Ectodermal cell (in vitro differentiated cells): ENCODE measurements at regions not wholly inside any gene's neighbourhood (a gene's known extent, or its start where the extent isn't known, plus 50 kb on each side); places are given as distances from the start of the nearest gene placed in this dataset.
"Not testable (repeated sequence)": the region's sequence is repeated elsewhere in the genome, so short reads cannot be mapped to it uniquely, and the experiment has no call there.

Source experiments
- H3K27ac ChIP-seq: 2 replicates; pipeline ENCODE4 v1.7.0; 2013; ENCODE audit warnings: mild to moderate bottlenecking, low read depth, low read length; ENCODE audit not compliant: insufficient read depth, poor library complexity, severe bottlenecking
- H3K27me3 ChIP-seq: 2 replicates; pipeline ENCODE4 v1.7.0; 2013; ENCODE audit warnings: mild to moderate bottlenecking, low read length; ENCODE audit not compliant: insufficient read depth, control insufficient read depth, poor library complexity, severe bottlenecking
- H3K36me3 ChIP-seq: one replicate; pipeline ENCODE4 v1.7.0; 2013; ENCODE audit warnings: low read length; ENCODE audit not compliant: control insufficient read depth, insufficient read depth
- H3K4me1 ChIP-seq: one replicate; pipeline ENCODE4 v1.7.0; 2013; ENCODE audit warnings: low read length; ENCODE audit not compliant: control insufficient read depth, insufficient read depth
- H3K4me3 ChIP-seq: 2 replicates; pipeline ENCODE4 v1.7.0; 2013; ENCODE audit warnings: low read depth, low read length, control low read depth; ENCODE audit not compliant: insufficient read depth
- H3K9me3 ChIP-seq: 2 replicates; pipeline ENCODE4 v1.7.0; 2013; ENCODE audit warnings: mild to moderate bottlenecking, low read length, moderate library complexity; ENCODE audit not compliant: control insufficient read depth
- WGBS, 2 experiments: methylation state at CpG; one replicate each; pipeline ENCODE4 v1.1.7; 2013; ENCODE audit warnings: missing lambda C conversion rate in 2 of 2; 5-methylcytosine and 5-hydroxymethylcytosine counted together

GRCh38 chr2:8247905-8248622 lies 433.8 kb upstream of the ID2 start:
- no peaks in the 10 kb centered on the region for H3K9me3 ChIP-seq
- peaks cover 2% of the 10 kb centered on the region for H3K4me1 ChIP-seq
- H3K27me3 ChIP-seq: no peaks in the 10 kb centered on the region
- WGBS, 2 experiments: 80 to 85% methylated on average over 10 to 11 of the region's 11 CpGs
- no peak overlapping the region for H3K27ac ChIP-seq
- no peak overlapping the region for H3K4me3 ChIP-seq
- H3K36me3 ChIP-seq: peaks cover 2% of the 10 kb centered on the region

- Histone ChIP-seq H3K27me3 (no peaks in the 10 kb centered on the region), H3K4me3 (no peak overlapping the region), H3K27ac (no peak overlapping the region), H3K4me1 (peaks cover 7% of the 10 kb centered on the region), H3K9me3 (no peaks in the 10 kb centered on the region), H3K36me3 (peaks cover under 1% of the 10 kb centered on the region)
- 86 to 90% methylated on average over 2 of the region's 2 CpGs for WGBS, 2 experiments
These were observed 433.3 kb upstream of the ID2 start for GRCh38 chr2:8248623-8248957.

DNA sequence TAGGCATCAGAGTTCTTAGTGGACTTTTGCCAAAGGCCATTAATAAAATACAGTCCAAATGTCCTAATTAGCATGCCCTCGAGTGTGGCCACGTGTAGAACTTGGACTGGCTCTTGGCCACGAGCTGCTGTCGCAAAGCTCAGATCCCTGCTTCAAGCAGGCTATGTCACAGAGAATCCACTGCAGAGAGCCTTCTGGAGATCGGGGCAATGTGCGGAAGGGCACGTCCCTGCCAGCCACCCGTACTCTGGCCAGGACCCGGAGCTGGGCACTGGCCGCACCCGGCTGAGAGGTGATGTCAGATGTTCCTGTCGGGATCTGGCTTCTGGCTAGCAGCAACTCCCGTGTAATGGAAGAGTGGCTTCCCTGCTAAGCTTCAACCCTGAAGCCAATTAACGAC lies 432.7 kb upstream of the ID2 start:
- H3K36me3 ChIP-seq: no peaks in the 10 kb centered on the region
- peaks cover 10% of the 10 kb centered on the region for H3K4me1 ChIP-seq
- no peak overlapping the region for H3K27ac ChIP-seq
- 94 to 96% methylated on average over 14 of the region's 14 CpGs for WGBS, 2 experiments
- H3K27me3 ChIP-seq: no peaks in the 10 kb centered on the region
- H3K4me3 ChIP-seq: no peak overlapping the region
- no peaks in the 10 kb centered on the region for H3K9me3 ChIP-seq

DNA sequence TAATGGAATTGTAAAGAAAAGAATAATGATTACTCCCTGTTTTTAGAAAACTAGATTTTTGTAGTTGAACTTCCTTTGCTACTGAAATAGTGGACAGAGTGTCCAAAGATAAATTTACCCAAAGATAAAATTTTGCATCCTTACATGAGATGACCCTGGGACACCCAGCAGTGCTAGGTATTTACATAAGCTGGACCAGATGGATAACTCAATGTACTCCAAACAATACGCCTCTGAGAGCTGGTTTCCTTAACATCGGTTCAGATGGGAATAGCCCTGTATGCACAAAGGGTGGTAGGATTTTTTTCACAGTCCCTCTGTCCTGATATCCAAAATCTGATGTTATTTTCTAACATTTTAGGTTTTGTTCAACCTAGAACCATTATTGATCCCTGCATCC lies 432.1 kb upstream of the ID2 start:
- Histone ChIP-seq H3K4me3 (no peak overlapping the region), H3K9me3 (no peaks in the 10 kb centered on the region), H3K4me1 (peaks cover 10% of the 10 kb centered on the region), H3K27me3 (no peaks in the 10 kb centered on the region), H3K27ac (no peak overlapping the region), H3K36me3 (no peaks in the 10 kb centered on the region)
- WGBS, 2 experiments: 87 to 93% methylated on average over 2 of the region's 2 CpGs

DNA sequence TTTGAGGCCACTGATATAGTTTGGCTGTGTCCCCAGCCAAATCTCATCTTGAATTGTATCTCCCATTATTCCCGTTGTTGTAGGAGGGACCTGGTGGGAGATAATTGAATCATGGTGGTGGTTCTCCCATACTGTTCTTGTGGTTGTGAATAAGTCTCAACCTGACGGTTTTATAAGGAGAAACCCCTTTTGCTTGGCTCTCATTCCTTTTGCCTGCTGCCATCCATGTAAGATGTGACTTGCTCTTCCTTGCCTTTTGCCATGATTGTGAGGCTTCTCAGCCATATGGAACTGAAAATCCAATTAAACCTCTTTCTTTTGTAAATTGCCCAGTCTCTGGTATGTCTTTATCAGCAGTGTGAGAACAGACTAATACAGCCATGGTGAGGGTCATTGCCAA lies 431.6 kb upstream of the ID2 start:
- H3K4me1 ChIP-seq, H3K27ac ChIP-seq, H3K36me3 ChIP-seq, H3K27me3 ChIP-seq, H3K9me3 ChIP-seq, H3K4me3 ChIP-seq: not testable (repeated sequence)
- 91 to 92% methylated on average over 2 of the region's 2 CpGs for WGBS, 2 experiments

GRCh38 chr2:8251291-8251690 lies 430.6 kb upstream of the ID2 start:
- Histone ChIP-seq H3K9me3 (no peaks in the 10 kb centered on the region), H3K27ac (no peak overlapping the region), H3K4me1 (peaks cover 10% of the 10 kb centered on the region), H3K36me3 (no peaks in the 10 kb centered on the region), H3K4me3 (no peak overlapping the region), H3K27me3 (no peaks in the 10 kb centered on the region)
- WGBS, 2 experiments: 95 to 96% methylated on average over 6 of the region's 6 CpGs

GRCh38 chr2:8251856-8252255 lies 430.0 kb upstream of the ID2 start:
- H3K27me3 ChIP-seq: no peaks in the 10 kb centered on the region
- 96 to 97% methylated on average over 7 of the region's 7 CpGs for WGBS, 2 experiments
- peaks cover 10% of the 10 kb centered on the region for H3K4me1 ChIP-seq
- no peak overlapping the region for H3K4me3 ChIP-seq
- no peaks in the 10 kb centered on the region for H3K9me3 ChIP-seq
- no peaks in the 10 kb centered on the region for H3K36me3 ChIP-seq
- no peak overlapping the region for H3K27ac ChIP-seq

DNA sequence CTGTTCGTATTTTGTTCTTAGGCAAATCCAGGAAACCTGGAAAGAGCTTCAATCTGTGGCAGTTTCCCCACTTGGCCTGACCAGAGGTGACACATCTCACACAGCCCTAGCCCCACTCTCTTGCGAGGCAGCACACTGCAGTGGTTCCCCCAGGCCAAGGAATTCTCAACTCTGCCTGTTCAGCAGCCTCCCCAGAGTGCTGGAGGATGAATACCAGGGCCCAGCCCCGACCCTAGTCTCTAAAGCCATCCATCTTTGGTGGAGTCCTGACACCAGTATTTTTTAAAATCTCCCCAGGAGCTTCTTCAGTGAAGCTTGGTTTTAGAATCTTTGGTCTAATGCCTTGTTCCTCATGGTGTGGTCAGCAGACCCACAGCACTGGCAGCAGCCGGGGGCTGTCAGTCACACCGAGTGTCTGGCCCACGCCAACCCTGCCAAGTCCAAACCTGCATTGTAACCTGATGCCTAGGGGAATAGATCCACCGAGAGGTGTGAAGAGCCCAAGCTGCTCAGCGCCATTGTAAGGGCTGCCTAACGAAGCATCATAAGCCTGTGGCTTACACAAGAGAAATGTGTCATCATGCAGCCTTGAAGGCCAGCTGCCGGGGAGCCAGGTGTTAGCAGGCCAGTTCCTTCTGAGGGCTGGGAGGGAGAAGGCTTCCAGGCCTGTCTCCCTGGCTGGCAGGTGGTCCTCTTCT lies 428.7 kb upstream of the ID2 start:
- no peaks in the 10 kb centered on the region for H3K36me3 ChIP-seq
- peaks cover 17% of the 10 kb centered on the region for H3K4me1 ChIP-seq
- 73 to 74% methylated on average over 10 of the region's 10 CpGs for WGBS, 2 experiments
- H3K9me3 ChIP-seq: no peaks in the 10 kb centered on the region
- no peak overlapping the region for H3K4me3 ChIP-seq
- no peaks in the 10 kb centered on the region for H3K27me3 ChIP-seq
- H3K27ac ChIP-seq: no peak overlapping the region

DNA sequence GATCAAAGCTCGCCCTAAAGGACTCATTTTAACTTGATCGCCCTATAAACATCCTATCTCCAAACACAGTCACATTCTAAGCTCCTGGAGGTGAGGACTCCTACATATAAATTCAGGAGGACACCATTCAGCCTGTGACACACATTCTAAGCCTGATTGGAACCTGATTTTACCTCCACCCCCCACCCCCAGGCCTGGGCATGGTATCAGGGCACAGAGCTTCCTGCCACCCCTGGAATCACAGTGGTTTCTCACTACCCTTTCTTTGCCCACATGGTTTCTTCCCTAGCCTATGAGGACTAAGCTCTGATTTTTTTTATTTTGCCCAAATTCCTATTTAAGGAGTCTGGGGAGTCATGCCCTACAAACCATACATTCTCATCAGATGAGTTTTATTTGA lies 428.1 kb upstream of the ID2 start:
- peaks cover 17% of the 10 kb centered on the region for H3K4me1 ChIP-seq
- no peak overlapping the region for H3K27ac ChIP-seq
- H3K4me3 ChIP-seq: no peak overlapping the region
- H3K36me3 ChIP-seq: no peaks in the 10 kb centered on the region
- WGBS, 2 experiments: 95% methylated on average over 2 of the region's 2 CpGs
- no peaks in the 10 kb centered on the region for H3K9me3 ChIP-seq
- no peaks in the 10 kb centered on the region for H3K27me3 ChIP-seq

DNA sequence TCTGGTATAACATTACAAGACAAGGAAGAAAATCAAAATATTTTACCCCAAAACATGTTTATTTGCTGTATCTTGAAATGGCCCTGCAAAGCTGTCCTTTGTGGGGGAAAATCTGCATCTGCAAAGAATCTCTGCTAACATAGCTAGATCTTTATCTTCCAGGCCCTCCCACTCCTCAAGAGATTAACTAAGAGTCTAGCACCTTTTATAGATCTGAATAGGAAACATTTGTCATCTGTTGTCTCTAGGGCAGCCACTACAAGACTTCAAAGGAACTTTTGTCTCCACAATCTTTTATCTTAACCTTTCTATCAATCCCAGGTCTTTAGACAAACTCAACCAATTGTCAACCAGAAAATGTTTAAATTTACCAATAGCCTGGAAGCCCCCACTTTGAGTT lies 427.6 kb upstream of the ID2 start:
- H3K36me3 ChIP-seq, H3K4me3 ChIP-seq, H3K27me3 ChIP-seq, H3K9me3 ChIP-seq, H3K27ac ChIP-seq: not testable (repeated sequence)
- peaks cover 17% of the 10 kb centered on the region for H3K4me1 ChIP-seq
